ENCODE measurements at regions not wholly inside any gene's neighbourhood (a gene's known extent, or its start where the extent isn't known, plus 50 kb on each side); places are given as distances from the start of the nearest gene placed in this dataset.
"Not testable (repeated sequence)": the region's sequence is repeated elsewhere in the genome, so short reads cannot be mapped to it uniquely, and the experiment has no call there.

DNA sequence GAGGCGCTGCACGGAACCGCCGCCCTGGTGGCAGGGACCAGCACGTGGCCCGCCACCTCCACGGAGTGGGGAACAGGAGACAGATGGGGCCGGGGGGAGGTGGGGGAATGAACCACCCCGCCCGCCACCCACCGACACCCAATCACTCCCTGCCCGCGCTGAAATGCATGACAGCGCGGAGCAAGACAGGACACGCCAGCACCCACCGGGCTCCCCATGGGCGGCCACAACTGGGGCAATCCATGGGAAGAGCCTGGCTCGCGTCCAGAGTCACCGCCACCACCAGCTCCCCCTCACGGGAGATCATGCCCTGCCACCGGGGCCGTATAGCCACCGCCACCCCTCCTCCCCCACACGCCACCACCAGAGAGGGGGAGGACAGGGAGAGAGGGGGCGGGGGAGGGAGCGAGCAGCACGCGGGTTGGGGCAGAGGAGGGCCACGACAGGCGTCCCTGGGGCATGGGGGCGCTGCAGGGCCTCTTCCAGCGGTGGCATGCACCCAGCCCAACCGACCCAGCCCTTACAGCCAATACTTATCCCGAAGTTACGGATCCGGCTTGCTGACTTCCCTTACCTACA is 744.3 kb upstream of the DEFB115 start:
- Histone ChIP-seq H3K27ac (ENCODE audit: low read depth, low read length) (no peak overlapping the region), H3K4me3 (ENCODE audit: low read depth, low read length) (no peak overlapping the region), H3K27me3 (ENCODE audit: control insufficient read depth, insufficient read depth, low read length) (no peaks in the 10 kb centered on the region), H3K9me3 (ENCODE audit: control insufficient read depth, insufficient read depth, low read length) (peaks cover 51% of the 10 kb centered on the region)
- TF ChIP-seq CTCF (IDR thresholded peaks at IDR 0.05; ENCODE audit: low read depth, low read length), result no peak
- DNase-seq (ENCODE audit: low read depth, low spot score), result no peak
- ChIA-PET CTCF (no interaction called here), POLR2A (no interaction called here)

DNA sequence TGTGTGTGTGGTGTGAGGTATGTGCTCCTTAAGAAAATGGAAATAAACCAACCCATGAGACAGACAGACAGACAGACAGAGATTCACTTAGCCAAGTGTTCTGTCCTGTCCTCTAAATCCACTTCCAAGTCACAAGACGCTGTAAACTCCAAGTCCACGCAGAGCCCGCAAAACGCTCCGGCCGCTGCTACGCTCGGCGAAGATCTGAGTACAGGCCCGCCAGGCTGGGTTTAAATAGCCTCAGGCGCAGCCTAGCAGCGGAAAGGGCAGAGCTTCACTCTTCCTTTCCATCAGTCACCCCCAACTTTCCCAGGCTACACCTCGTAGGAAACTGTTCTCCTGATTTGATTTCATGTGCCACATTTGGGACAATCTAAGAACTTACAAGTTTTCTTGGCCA is 741.5 kb upstream of the DEFB115 start:
- POLR2A ChIA-PET; H3K27ac ChIP-seq (ENCODE audit: low read depth, low read length); H3K27me3 ChIP-seq (ENCODE audit: control insufficient read depth, insufficient read depth, low read length); CTCF ChIA-PET; H3K4me3 ChIP-seq (ENCODE audit: low read depth, low read length); DNase-seq (ENCODE audit: low read depth, low spot score): not testable (repeated sequence)
- peaks cover 52% of the 10 kb centered on the region for H3K9me3 ChIP-seq (ENCODE audit: control insufficient read depth, insufficient read depth, low read length)

GRCh38 chr20:30518906-30519305 is 738.6 kb upstream of the DEFB115 start:
- H3K27ac ChIP-seq (ENCODE audit: low read depth, low read length); DNase-seq (ENCODE audit: low read depth, low spot score); CTCF ChIA-PET; H3K27me3 ChIP-seq (ENCODE audit: control insufficient read depth, insufficient read depth, low read length); H3K4me3 ChIP-seq (ENCODE audit: low read depth, low read length); POLR2A ChIA-PET: not testable (repeated sequence)
- peaks cover 24% of the 10 kb centered on the region for H3K9me3 ChIP-seq (ENCODE audit: control insufficient read depth, insufficient read depth, low read length)

DNA sequence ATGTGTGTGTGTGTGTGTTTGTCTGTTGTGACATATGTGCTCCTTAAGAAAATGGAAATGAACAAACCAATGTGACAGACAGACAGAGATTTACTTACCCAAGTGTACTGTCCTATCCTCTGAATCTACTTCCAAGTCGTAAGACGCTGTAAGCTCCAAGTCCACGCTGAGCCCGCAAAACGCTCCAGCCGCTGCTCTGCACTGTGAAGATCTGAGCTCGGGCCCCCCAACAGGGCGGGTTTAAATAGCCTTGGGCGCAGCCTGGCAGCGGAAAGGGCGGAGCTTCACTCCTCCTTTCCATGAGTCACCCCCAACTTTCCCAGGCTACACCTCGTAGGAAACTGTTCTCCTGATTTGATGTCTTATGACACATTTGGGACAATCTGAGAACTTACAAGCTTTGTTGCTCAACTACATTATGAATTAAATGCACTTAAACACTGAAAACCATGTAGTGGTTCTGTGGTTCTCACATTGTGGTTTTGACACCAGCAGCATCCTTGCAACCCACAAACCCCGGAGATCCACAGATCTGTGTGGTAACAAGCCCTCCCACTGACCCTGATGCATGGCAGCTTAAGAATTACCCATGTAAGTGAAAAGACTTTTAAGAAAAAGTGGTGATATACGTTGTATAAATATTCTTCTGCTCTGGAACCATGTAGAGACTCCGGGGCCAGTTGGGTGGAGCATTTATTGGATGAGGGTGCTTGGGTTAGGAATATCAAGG is 735.6 kb upstream of the DEFB115 start:
- H3K4me3 ChIP-seq (ENCODE audit: low read depth, low read length); DNase-seq (ENCODE audit: low read depth, low spot score); H3K27me3 ChIP-seq (ENCODE audit: control insufficient read depth, insufficient read depth, low read length); POLR2A ChIA-PET; H3K27ac ChIP-seq (ENCODE audit: low read depth, low read length); CTCF ChIA-PET: not testable (repeated sequence)
- H3K9me3 ChIP-seq (ENCODE audit: control insufficient read depth, insufficient read depth, low read length), result peaks cover 14% of the 10 kb centered on the region

DNA sequence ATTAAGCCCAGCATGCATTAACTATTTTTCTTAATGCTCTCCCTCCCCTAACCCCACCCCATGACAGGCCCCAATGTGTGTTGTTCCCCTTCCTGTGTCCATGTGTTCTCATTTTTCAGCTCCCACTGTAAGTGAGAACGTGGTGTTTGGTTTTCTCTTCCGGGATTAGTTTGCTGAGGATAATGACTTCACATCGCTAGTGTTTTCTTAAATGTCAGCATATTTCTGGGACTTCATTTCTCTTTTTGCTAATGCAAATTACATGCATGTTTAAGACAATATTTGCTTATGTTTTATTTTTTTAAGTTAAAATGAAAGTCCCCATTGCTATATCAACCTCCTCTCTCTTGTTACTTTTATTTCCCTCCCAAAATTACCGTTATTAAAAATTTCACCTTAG is 733.3 kb upstream of the DEFB115 start:
- CTCF ChIA-PET; H3K27me3 ChIP-seq (ENCODE audit: control insufficient read depth, insufficient read depth, low read length); DNase-seq (ENCODE audit: low read depth, low spot score); H3K27ac ChIP-seq (ENCODE audit: low read depth, low read length); H3K4me3 ChIP-seq (ENCODE audit: low read depth, low read length); POLR2A ChIA-PET: not testable (repeated sequence)
- peaks cover 10% of the 10 kb centered on the region for H3K9me3 ChIP-seq (ENCODE audit: control insufficient read depth, insufficient read depth, low read length)

DNA sequence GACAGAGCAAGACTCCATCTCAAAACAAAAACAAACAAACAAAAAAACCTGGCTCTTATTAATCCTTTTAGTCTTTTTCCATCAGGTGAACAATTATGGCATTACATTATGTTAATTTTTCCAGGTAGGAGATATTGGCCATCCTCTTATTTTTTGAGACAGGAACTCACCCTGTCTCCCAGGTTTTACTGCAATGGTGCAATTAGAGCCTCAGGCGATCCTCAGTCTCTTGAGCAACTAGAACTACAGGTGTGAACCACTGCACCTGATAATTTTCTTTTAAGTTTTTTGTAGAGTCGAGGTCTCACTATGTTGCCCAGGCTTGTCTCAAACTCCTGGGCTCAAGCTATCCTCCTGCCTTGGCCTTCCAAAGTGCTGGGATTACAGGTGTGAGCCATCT is 732.7 kb upstream of the DEFB115 start:
- POLR2A ChIA-PET; H3K4me3 ChIP-seq (ENCODE audit: low read depth, low read length); H3K27me3 ChIP-seq (ENCODE audit: control insufficient read depth, insufficient read depth, low read length); H3K27ac ChIP-seq (ENCODE audit: low read depth, low read length); DNase-seq (ENCODE audit: low read depth, low spot score); H3K9me3 ChIP-seq (ENCODE audit: control insufficient read depth, insufficient read depth, low read length); CTCF ChIA-PET: not testable (repeated sequence)

GRCh38 chr20:30533653-30534052 is 723.8 kb upstream of the DEFB115 start:
- DNase-seq (ENCODE audit: low read depth, low spot score); H3K27ac ChIP-seq (ENCODE audit: low read depth, low read length); CTCF ChIA-PET; POLR2A ChIA-PET; H3K4me3 ChIP-seq (ENCODE audit: low read depth, low read length); H3K27me3 ChIP-seq (ENCODE audit: control insufficient read depth, insufficient read depth, low read length): not testable (repeated sequence)
- H3K9me3 ChIP-seq (ENCODE audit: control insufficient read depth, insufficient read depth, low read length), result peaks cover 11% of the 10 kb centered on the region

DNA sequence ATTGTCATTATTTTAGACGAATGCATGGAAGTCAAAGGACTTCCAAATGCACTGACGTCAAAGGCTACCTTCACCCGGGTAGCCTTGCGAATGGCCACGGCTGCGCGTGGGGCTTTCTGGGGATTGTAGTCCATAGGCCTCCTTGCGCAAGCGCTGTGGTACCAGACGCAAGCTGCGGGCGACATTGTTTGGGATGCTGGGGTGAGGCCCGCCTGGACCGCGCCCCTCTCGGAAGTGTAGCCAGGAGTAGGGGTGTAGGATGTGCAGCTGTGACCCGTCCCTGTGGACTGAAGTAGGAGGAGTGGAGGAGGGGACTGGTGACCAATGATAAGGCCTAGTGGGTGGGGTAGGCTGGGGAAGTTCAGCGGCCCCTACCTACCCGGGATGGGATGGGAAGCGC is 720.0 kb upstream of the DEFB115 start:
- H3K27me3 ChIP-seq (ENCODE audit: control insufficient read depth, insufficient read depth, low read length); H3K4me3 ChIP-seq (ENCODE audit: low read depth, low read length); DNase-seq (ENCODE audit: low read depth, low spot score); CTCF ChIA-PET; H3K27ac ChIP-seq (ENCODE audit: low read depth, low read length); POLR2A ChIA-PET: not testable (repeated sequence)
- peaks cover 11% of the 10 kb centered on the region for H3K9me3 ChIP-seq (ENCODE audit: control insufficient read depth, insufficient read depth, low read length)

DNA sequence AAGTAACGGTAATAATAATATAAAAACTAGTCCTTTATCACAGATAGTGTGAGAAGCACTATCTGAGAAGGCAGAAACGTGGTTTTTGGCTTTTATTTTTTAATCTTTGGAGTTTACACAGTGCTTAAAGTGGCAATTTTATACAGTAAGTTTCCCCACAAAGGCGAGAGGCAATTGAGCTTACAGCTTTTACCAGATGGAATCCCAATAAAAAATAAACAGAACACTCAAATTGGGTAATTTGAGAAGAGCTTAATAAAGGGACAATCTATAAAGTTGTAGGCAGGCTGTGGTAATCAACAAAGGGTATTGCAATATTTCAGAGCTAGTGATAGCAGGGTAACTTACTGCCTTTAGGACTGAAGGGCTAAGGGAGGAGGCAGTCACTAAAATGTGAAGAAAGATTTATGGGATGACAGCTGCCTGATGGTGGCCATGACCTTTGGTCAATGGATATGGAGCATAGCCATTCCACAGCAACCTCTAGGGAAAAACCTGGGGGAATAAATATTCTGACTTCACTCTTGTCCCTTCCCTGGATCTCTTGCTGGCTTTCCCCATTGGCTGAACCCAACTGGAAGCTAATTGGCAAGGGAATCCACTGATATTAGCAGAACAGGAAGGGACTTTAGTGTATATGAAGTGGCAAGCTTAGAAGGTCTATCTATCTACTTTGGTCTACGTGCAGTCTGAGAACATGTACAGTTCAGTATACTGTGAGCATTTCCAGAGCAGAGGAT is 717.0 kb upstream of the DEFB115 start:
- DNase-seq (ENCODE audit: low read depth, low spot score); H3K27me3 ChIP-seq (ENCODE audit: control insufficient read depth, insufficient read depth, low read length); CTCF ChIA-PET; H3K4me3 ChIP-seq (ENCODE audit: low read depth, low read length); H3K27ac ChIP-seq (ENCODE audit: low read depth, low read length); POLR2A ChIA-PET; H3K9me3 ChIP-seq (ENCODE audit: control insufficient read depth, insufficient read depth, low read length): not testable (repeated sequence)

DNA sequence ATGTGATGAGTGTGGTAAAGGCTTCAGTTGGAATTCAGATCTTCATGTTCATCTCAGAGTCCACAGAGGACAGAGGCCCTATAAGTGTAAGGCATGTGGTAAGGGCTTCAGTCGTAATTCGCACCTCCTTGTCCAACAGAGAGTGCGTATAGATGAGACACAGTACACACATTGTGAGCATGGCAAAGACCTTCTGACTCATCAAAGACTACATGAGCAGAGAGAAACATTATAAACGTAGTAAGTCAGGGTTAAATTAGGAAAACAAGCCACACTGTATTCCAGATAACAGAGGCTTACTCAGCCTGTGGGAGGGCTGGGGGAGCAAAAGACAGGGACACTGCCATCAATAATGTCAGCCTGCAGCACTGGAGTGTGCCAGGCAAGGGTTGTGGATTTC is 706.2 kb upstream of the DEFB115 start:
- H3K27me3 ChIP-seq (ENCODE audit: control insufficient read depth, insufficient read depth, low read length); H3K9me3 ChIP-seq (ENCODE audit: control insufficient read depth, insufficient read depth, low read length); H3K27ac ChIP-seq (ENCODE audit: low read depth, low read length); DNase-seq (ENCODE audit: low read depth, low spot score); POLR2A ChIA-PET; CTCF ChIA-PET; H3K4me3 ChIP-seq (ENCODE audit: low read depth, low read length): not testable (repeated sequence)

GRCh38 chr20:30556797-30557196 is 700.7 kb upstream of the DEFB115 start:
- H3K27me3 ChIP-seq (ENCODE audit: control insufficient read depth, insufficient read depth, low read length); DNase-seq (ENCODE audit: low read depth, low spot score); POLR2A ChIA-PET; H3K9me3 ChIP-seq (ENCODE audit: control insufficient read depth, insufficient read depth, low read length); H3K27ac ChIP-seq (ENCODE audit: low read depth, low read length); H3K4me3 ChIP-seq (ENCODE audit: low read depth, low read length); CTCF ChIA-PET: not testable (repeated sequence)

Measured in AG04450 (cell line).